Inflammatory macrophage treated with lipopolysaccharide for 1 hour (primary cell): ENCODE measurements at regions not wholly inside any gene's neighbourhood (a gene's known extent, or its start where the extent isn't known, plus 50 kb on each side); places are given as distances from the start of the nearest gene placed in this dataset.
"Not testable (repeated sequence)": the region's sequence is repeated elsewhere in the genome, so short reads cannot be mapped to it uniquely, and the experiment has no call there.

Experiments
- DNase-seq, 2 donors: peaks; one replicate each; pipeline ENCODE4 v3.0.0-alpha.2; 2020 to 2022

- DNase-seq = no peak
These were observed 240.1 kb upstream of the TBX18 start for GRCh38 chr6:85004361-85004995.

- DNase-seq = no peak
These were observed 238.4 kb upstream of the TBX18 start for GRCh38 chr6:85002847-85003246.

- DNase-seq = no peak
These were observed 235.6 kb upstream of the TBX18 start for GRCh38 chr6:85000001-85000400.

DNA sequence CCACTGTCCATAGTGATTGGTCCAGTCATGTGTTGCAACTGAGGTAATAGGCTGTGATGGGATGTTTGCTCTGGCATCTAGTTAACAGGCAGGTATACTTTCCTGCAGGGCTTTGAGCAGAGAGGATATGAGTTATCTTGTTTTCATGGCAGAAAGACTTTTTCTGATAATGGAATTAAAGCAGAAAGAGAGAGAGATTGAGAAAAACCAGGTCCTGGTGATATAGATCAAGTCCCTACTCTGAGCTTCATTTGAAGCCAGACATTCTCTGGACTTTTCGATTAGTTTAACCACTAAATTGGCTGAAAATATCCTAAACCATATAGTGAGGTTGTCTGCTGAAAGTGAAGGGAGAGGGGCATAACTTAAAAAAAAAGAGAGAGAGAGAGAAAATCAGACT is 233.8 kb upstream of the TBX18 start:
- no peak for DNase-seq

GRCh38 chr6:84988766-84989165 is 224.4 kb upstream of the TBX18 start:
- DNase-seq = not testable (repeated sequence)

DNA sequence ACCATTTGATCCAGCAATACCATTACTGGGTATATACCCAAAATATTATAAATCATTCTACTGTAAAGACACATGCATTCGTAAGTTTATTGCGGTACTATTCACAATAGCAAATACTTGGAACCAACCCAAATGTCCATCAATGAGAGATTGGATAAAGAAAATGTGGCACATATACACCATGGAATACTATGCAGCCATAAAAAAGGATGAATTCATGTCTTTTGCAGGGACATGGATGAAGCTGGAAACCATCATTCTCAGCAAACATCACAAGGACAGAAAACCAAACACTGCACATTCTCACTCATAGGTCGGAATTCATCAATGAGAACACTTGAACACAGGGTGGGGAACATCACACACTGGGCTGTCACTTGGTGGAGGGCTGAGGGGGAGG is 221.1 kb upstream of the TBX18 start:
- not testable (repeated sequence) for DNase-seq

- DNase-seq = no peak
These were observed 215.1 kb upstream of the TBX18 start for GRCh38 chr6:84979541-84979940.

- DNase-seq = no peak
These were observed 212.9 kb upstream of the TBX18 start for GRCh38 chr6:84977363-84977705.

GRCh38 chr6:84976526-84977362 is 212.3 kb upstream of the TBX18 start:
- DNase-seq = no peak

GRCh38 chr6:84975316-84975715 is 210.9 kb upstream of the TBX18 start:
- no peak for DNase-seq

DNA sequence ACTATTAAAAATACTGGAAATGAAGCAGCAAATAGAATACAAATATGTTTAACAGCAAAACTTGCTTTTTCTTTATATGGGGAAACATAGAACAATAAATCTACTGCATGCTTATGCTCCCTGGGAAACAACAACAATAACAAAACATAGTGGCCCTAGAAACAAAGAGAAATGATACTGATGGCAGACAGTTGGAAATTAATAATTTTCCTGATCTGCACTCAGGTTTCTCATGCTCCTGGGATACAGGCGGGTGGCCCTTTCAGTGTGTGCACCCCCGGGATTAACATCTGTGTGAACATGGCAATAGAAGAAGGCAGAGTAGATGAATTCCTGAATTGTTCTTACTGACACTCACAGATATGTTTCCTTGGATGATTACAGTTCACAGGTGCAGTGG is 209.2 kb upstream of the TBX18 start:
- DNase-seq = no peak

DNA sequence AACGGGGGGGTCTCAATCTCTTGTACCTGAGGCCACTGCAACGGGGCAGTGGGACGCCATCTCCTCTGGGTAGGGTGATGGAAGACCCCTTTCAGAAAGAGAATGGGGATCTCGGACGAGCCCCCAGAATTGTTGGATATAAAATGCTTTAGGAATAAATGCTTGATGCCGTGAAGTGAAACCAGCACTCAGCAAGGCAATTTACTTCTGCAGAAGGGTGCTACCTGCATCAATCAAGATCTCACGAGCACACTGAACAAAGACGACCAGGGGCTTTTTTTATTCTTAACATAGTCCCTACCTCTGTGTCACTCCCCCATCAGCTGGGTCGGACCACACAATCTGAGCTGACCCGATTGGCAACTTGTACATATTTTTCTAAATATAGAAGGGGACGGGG is 203.6 kb upstream of the TBX18 start:
- no peak for DNase-seq

- no peak for DNase-seq
These were observed 203.0 kb upstream of the TBX18 start for GRCh38 chr6:84967389-84967788.

- DNase-seq = no peak
These were observed 188.8 kb upstream of the TBX18 start for GRCh38 chr6:84953111-84953755.

- DNase-seq = not testable (repeated sequence)
These were observed 180.5 kb upstream of the TBX18 start for GRCh38 chr6:84944926-84945325.

- no peak for DNase-seq
These were observed 179.5 kb upstream of the TBX18 start for GRCh38 chr6:84943905-84944304.

DNA sequence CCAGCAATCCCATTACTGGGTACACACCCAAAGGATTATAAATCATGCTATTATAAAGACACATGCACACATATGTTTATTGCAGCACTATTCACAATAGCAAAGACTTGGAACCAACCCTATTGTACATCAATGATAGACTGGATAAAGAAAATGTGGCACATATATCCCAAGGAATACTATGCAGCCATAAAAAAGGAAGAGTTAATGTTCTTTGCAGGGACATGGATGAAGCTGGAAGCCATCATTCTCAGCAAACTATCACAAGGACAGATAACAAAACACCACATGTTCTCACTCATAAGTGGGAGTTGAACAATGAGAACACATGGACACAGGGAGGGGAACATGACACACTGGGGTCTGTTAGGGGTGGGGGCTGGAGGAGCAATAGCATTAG is 177.2 kb upstream of the TBX18 start:
- DNase-seq = not testable (repeated sequence)

- no peak for DNase-seq
These were observed 164.8 kb upstream of the TBX18 start for GRCh38 chr6:84929212-84929611.

GRCh38 chr6:84927551-84927950 is 163.2 kb upstream of the TBX18 start:
- no peak for DNase-seq

DNA sequence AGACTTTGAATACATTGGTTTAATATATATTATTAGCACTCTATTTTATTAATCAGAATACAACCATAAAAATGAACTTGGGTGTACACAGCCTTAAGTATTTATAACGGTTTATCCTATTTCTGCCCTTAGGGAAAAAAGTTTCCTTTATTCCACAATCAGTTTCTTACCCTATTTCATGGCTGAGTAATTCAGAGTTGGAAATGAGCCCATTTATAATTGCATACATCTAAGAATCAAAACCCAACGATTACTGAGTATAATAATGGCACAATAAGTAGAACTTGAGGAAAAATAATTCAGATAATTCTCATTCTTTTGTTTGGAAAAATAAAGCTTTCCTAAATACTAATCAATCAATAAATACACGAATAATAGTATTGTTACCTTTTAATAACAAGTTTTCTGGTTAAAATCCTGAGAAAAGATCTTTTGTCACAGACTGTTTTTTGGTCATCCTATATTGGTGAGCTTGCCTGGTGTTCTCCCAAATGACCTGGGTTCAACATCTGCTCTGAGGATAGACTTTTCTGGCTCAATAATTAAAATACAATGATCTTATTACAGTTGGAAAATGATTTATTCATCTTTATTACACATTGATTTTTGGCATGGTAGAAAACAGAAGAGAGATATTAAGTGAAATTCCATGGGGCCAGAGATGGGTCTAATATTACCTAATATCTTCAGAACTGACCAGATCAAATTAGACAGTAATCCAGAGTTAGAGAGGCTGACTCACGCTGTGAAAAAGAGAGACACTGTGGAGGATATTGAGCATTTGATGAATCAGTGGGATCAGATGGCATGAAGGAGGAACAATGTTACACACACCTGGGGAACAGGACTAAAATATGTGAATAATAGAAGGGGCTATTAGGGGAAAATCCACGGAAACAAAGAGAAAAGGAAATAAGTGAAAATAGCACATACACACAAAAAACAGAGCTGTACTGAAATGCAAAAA is 162.1 kb upstream of the TBX18 start:
- DNase-seq = no peak

- no peak for DNase-seq
These were observed 157.5 kb upstream of the TBX18 start for GRCh38 chr6:84921891-84922290.

DNA sequence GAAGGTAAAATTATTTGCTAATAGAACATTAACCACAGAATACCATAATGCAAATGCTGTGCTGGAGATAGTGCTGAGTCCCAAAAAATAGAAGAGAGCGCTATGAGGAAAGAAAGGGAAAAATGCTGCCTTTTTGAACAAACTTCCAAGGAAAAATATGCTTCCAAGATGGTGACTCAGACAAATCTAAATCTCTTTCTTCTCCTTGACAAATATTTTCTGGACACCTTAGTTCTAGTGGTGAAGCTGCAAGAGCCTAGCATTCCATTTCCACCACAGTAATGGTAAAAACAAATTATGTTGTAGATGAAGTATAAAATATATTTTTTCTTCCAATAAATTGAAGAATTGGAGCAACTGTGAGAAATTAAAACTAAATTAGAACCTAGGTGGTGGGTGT is 155.6 kb upstream of the TBX18 start:
- DNase-seq = no peak

DNA sequence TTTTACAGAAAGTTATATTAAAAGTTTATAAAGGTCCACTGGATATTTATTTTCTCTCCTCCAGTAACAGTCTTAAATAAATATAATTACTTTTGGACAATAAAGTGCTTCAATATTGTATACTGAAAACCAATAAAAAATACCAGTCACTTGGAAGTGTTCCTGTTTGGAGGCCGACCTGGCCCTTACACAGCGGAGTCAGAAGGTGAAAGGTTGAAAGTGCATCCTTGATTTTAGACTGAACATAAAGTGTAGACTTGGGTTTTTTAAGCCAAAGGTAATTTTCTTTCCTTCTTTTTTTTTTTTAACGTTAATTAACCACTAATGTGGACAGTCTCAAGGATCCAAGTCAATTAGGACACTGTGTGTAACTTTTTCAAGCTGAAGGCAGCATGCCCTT is 152.3 kb upstream of the TBX18 start:
- DNase-seq = no peak
